NB4 (cell line): ENCODE measurements at regions not wholly inside any gene's neighbourhood (a gene's known extent, or its start where the extent isn't known, plus 50 kb on each side); places are given as distances from the start of the nearest gene placed in this dataset.

Experiments
- MYC ChIP-seq: IDR thresholded peaks from 2 replicates; pipeline ENCODE4 v1.6.1; 2011; ENCODE audit warnings: low read depth, low read length
- POLR2A ChIP-seq: IDR thresholded peaks from 2 replicates; pipeline ENCODE4 v1.6.1; 2011; ENCODE audit warnings: mild to moderate bottlenecking; ENCODE audit not compliant: insufficient read length; ENCODE audit errors: extremely low read depth
- TF ChIP-seq, protein P1 (sequence below): IDR thresholded peaks from one replicate; pipeline ENCODE4 v1.5.1; 2012; ENCODE audit warnings: low read depth, low read length
- TF ChIP-seq, protein P2 (sequence below): IDR thresholded peaks from 2 replicates; pipeline ENCODE4 v1.6.1; 2011; ENCODE audit warnings: low read depth, low read length

DNA sequence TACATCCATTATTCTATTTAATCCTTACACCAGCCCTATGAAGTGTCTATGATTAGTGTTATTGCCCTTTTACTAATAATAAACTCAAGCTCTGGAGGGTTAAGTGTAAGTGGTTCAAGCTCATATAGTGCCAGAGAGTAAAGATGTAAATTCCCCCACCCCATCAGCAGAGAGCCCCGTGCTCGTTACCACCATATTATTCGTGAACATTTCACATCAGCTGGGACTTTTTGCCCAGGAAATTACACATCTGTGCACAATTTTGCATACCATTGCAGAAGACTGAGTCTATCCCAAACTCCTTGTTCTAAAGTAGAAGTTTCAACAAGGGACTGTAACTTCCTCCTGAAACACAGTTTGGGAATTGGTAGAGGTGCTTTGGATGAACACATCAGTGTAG lies 220.1 kb downstream of the BCAS1 start:
- TF ChIP-seq, protein P1, sequence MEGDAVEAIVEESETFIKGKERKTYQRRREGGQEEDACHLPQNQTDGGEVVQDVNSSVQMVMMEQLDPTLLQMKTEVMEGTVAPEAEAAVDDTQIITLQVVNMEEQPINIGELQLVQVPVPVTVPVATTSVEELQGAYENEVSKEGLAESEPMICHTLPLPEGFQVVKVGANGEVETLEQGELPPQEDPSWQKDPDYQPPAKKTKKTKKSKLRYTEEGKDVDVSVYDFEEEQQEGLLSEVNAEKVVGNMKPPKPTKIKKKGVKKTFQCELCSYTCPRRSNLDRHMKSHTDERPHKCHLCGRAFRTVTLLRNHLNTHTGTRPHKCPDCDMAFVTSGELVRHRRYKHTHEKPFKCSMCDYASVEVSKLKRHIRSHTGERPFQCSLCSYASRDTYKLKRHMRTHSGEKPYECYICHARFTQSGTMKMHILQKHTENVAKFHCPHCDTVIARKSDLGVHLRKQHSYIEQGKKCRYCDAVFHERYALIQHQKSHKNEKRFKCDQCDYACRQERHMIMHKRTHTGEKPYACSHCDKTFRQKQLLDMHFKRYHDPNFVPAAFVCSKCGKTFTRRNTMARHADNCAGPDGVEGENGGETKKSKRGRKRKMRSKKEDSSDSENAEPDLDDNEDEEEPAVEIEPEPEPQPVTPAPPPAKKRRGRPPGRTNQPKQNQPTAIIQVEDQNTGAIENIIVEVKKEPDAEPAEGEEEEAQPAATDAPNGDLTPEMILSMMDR: no peak
- TF ChIP-seq, protein P2, sequence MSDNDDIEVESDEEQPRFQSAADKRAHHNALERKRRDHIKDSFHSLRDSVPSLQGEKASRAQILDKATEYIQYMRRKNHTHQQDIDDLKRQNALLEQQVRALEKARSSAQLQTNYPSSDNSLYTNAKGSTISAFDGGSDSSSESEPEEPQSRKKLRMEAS: no peak
- TF ChIP-seq POLR2A (no peak), MYC (no peak)
